ENCODE measurements at regions not wholly inside any gene's neighbourhood (a gene's known extent, or its start where the extent isn't known, plus 50 kb on each side); places are given as distances from the start of the nearest gene placed in this dataset.

DNA sequence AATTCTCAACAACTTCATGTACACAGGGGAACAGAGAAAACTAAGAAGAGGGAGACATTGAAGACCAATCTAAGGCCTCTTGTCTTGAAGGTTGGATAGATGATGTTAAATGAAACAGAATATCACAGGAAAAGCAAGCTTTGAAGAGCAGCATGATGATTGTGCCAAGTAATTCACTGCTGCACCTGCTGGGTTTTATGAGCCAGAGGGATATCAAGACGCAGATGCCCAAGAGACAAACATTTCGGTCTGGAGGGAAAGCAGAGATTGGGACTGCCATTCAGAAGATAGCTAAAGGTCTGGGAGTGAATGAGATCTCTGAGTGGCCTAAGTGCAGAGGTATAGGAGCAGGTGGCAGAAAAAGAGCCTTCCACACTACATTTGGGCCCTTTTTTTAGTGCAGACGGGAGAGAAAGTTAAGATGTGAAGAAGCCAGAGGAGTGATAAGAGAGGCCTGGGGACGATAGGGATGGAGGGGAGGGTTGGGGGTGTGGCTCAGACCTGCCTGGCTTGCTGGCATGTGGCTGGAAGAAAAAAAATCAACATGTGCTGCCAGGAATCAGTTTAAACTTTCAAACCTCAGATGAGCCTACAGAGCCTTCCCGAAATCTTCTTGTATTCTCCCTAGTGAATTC, 200.6 kb downstream of the AEBP2 start:
- intact Hi-C loops (cut with micrococcal nuclease): no loop called here
- Mint-ChIP-seq H3K4me3 (no peak overlapping the region), H3K27ac (no peak overlapping the region), H3K27me3 (ENCODE audit: insufficient read depth) (peaks cover 2% of the 10 kb centered on the region), H3K36me3 (ENCODE audit: low read depth) (no peaks in the 10 kb centered on the region), H3K4me1 (ENCODE audit: low read depth) (no peaks in the 10 kb centered on the region), H3K9me3 (no peaks in the 10 kb centered on the region)
- DNase-seq (ENCODE audit: low spot score): no peak

GRCh38 chr12:19641235-19642080, 202.2 kb downstream of the AEBP2 start:
- Mint-ChIP-seq H3K27ac (no peak overlapping the region), H3K4me1 (ENCODE audit: low read depth) (no peaks in the 10 kb centered on the region), H3K36me3 (ENCODE audit: low read depth) (no peaks in the 10 kb centered on the region), H3K4me3 (no peak overlapping the region), H3K9me3 (peaks cover 4% of the 10 kb centered on the region), H3K27me3 (ENCODE audit: insufficient read depth) (peaks cover 2% of the 10 kb centered on the region)
- intact Hi-C loops (cut with micrococcal nuclease): no loop called here
- no peak for DNase-seq (ENCODE audit: low spot score)

- no peaks in the 10 kb centered on the region for H3K4me1 Mint-ChIP-seq (ENCODE audit: low read depth)
- no peak overlapping the region for H3K4me3 Mint-ChIP-seq
- DNase-seq (ENCODE audit: low spot score): no peak
- H3K27ac Mint-ChIP-seq: no peak overlapping the region
- H3K36me3 Mint-ChIP-seq (ENCODE audit: low read depth): no peaks in the 10 kb centered on the region
- H3K27me3 Mint-ChIP-seq (ENCODE audit: insufficient read depth): peaks cover 2% of the 10 kb centered on the region
- intact Hi-C loops (cut with micrococcal nuclease): no loop called here
- H3K9me3 Mint-ChIP-seq: peaks cover 4% of the 10 kb centered on the region
These were observed 203.1 kb downstream of the AEBP2 start for GRCh38 chr12:19642345-19642744.

- Mint-ChIP-seq H3K4me3 (no peak overlapping the region), H3K9me3 (peaks cover 4% of the 10 kb centered on the region), H3K4me1 (ENCODE audit: low read depth) (no peaks in the 10 kb centered on the region), H3K36me3 (ENCODE audit: low read depth) (no peaks in the 10 kb centered on the region), H3K27me3 (ENCODE audit: insufficient read depth) (peaks cover 2% of the 10 kb centered on the region), H3K27ac (no peak overlapping the region)
- intact Hi-C loops (cut with micrococcal nuclease): no loop called here
- no peak for DNase-seq (ENCODE audit: low spot score)
These were observed 204.3 kb downstream of the AEBP2 start for GRCh38 chr12:19643635-19644034.

GRCh38 chr12:19644571-19644970, 205.3 kb downstream of the AEBP2 start:
- no peak overlapping the region for H3K27ac Mint-ChIP-seq
- DNase-seq (ENCODE audit: low spot score): no peak
- peaks cover 4% of the 10 kb centered on the region for H3K9me3 Mint-ChIP-seq
- intact Hi-C loops (cut with micrococcal nuclease): no loop called here
- H3K36me3 Mint-ChIP-seq (ENCODE audit: low read depth): no peaks in the 10 kb centered on the region
- H3K27me3 Mint-ChIP-seq (ENCODE audit: insufficient read depth): peaks cover under 1% of the 10 kb centered on the region
- H3K4me3 Mint-ChIP-seq: no peak overlapping the region
- H3K4me1 Mint-ChIP-seq (ENCODE audit: low read depth): no peaks in the 10 kb centered on the region

DNA sequence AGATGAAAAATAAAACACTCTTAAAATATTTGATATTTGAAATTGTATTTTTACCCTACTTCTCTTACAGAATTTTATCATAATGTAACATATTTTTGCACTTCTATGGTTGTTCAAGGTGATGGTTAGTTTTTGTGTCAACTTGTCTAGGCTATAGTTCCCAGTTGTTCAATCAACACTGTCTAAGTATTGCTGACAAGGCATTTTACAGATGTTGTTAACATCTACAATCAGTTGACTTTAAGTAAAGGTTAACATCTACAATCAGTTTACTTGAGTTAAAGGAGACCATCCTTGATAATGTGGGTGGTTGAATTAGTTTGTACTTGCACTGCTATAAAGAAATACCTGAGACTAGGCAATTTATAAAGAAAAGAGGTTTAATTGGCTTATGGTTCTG, 206.5 kb downstream of the AEBP2 start:
- Mint-ChIP-seq H3K36me3 (ENCODE audit: low read depth) (no peaks in the 10 kb centered on the region), H3K9me3 (peaks cover 4% of the 10 kb centered on the region), H3K4me1 (ENCODE audit: low read depth) (no peaks in the 10 kb centered on the region), H3K27ac (no peak overlapping the region), H3K27me3 (ENCODE audit: insufficient read depth) (no peaks in the 10 kb centered on the region), H3K4me3 (no peak overlapping the region)
- intact Hi-C loops (cut with micrococcal nuclease): no loop called here
- no peak for DNase-seq (ENCODE audit: low spot score)

DNA sequence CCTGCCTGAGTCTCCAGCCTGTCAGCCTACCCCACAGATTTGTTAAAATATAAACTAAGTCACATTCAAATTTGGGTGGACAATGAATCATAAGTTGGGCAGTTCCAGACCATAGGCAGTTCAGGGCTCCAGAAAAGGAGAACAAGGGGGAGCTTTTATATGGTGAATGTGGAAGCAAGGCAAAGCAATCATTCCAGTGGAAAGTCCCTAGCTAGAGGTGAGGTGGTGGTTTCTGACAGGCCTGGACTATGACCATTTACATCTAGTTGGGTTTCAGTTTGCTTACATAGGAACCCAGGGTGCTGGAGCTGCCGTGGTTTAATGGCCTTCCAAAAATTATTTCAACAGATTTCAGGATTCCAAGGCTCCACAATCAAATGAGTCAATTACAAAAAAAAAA, 207.3 kb downstream of the AEBP2 start:
- intact Hi-C loops (cut with micrococcal nuclease): no loop called here
- Mint-ChIP-seq H3K4me1 (ENCODE audit: low read depth) (no peaks in the 10 kb centered on the region), H3K27ac (no peak overlapping the region), H3K36me3 (ENCODE audit: low read depth) (no peaks in the 10 kb centered on the region), H3K4me3 (no peak overlapping the region), H3K27me3 (ENCODE audit: insufficient read depth) (no peaks in the 10 kb centered on the region), H3K9me3 (peaks cover 4% of the 10 kb centered on the region)
- DNase-seq (ENCODE audit: low spot score): no peak

DNA sequence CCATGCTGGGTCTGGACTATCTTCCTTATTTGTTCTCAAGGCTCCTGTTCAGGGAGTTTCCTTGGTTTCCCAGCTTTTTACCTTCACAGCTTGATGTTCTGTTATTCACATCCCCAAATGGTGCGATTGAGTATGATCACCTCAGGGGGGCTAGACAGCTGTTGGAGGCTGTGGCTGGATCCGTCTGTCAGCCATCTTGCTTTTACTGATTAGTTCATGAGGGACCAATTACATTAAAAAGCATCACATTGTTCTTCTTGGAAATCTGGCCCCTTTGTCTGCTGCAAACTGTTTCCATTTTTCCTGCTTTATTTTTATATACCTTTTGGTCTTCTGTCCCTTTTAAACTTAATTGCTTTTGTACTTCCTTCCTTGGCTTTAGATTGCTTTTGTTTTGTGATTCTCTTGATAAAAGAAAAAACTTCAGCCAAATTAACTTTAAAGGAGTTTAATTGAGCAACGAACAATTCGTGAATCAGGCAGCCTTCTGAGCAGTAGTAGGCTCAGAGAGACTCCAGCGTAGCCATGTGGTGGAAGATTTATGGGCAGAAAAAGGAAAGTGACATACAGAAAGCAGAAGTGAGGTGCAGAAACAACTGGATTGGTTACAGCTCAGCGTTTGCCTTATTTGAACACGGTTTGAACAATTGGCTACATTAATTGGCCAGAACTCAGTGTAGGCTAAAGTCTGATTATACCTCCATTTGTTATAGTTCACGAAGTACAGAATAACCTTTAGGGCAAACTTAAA, 208.7 kb downstream of the AEBP2 start:
- peaks cover 4% of the 10 kb centered on the region for H3K9me3 Mint-ChIP-seq
- H3K4me3 Mint-ChIP-seq: no peak overlapping the region
- H3K27me3 Mint-ChIP-seq (ENCODE audit: insufficient read depth): no peaks in the 10 kb centered on the region
- H3K4me1 Mint-ChIP-seq (ENCODE audit: low read depth): no peaks in the 10 kb centered on the region
- no peak for DNase-seq (ENCODE audit: low spot score)
- no peaks in the 10 kb centered on the region for H3K36me3 Mint-ChIP-seq (ENCODE audit: low read depth)
- no peak overlapping the region for H3K27ac Mint-ChIP-seq
- intact Hi-C loops (cut with micrococcal nuclease): no loop called here

DNA sequence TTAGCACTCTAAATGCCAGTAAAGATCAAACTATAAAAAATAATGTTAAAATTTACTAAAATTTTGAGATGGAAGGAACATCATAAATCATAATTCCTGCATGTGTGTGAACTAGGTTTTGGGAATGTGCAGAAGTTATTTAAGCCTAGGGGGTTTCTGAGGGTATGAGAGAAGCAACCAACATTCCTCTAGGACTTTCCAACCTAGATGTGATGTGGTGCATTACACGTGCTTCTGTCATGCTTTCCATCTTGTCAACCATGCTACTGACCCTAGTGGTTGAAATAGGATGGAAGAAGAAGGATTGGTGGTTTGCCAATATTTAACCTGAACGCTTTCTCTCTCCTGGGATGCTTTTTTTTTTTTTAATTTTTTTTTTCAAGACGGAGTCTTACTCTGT, 209.3 kb downstream of the AEBP2 start:
- intact Hi-C loops (cut with micrococcal nuclease): no loop called here
- no peak for DNase-seq (ENCODE audit: low spot score)
- no peak overlapping the region for H3K4me3 Mint-ChIP-seq
- H3K27ac Mint-ChIP-seq: no peak overlapping the region
- no peaks in the 10 kb centered on the region for H3K4me1 Mint-ChIP-seq (ENCODE audit: low read depth)
- no peaks in the 10 kb centered on the region for H3K36me3 Mint-ChIP-seq (ENCODE audit: low read depth)
- H3K9me3 Mint-ChIP-seq: peaks cover 4% of the 10 kb centered on the region
- H3K27me3 Mint-ChIP-seq (ENCODE audit: insufficient read depth): no peaks in the 10 kb centered on the region

DNA sequence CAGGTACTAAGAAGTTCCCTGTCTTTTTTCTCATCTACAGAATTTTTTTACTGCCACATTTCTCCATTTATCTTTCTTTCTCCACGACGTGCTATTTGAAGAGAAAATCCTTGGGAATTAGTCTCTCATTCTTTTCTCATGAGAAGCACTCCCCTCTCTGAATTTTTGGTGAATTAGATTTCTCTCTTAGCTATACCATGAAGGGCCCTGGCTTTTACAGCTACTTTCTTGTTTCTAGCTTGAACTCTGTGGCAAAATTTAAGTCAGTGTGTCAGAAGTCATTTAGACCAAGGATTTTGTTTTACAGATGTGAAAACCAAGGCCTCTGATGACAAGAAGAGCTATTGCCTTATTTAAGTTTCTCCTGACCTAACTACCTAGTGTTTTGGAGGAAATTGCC, 213.1 kb downstream of the AEBP2 start:
- Mint-ChIP-seq H3K27ac (no peak overlapping the region), H3K27me3 (ENCODE audit: insufficient read depth) (no peaks in the 10 kb centered on the region), H3K4me3 (no peak overlapping the region), H3K9me3 (no peaks in the 10 kb centered on the region), H3K4me1 (ENCODE audit: low read depth) (no peaks in the 10 kb centered on the region), H3K36me3 (ENCODE audit: low read depth) (no peaks in the 10 kb centered on the region)
- no peak for DNase-seq (ENCODE audit: low spot score)
- intact Hi-C loops (cut with micrococcal nuclease): no loop called here

DNA sequence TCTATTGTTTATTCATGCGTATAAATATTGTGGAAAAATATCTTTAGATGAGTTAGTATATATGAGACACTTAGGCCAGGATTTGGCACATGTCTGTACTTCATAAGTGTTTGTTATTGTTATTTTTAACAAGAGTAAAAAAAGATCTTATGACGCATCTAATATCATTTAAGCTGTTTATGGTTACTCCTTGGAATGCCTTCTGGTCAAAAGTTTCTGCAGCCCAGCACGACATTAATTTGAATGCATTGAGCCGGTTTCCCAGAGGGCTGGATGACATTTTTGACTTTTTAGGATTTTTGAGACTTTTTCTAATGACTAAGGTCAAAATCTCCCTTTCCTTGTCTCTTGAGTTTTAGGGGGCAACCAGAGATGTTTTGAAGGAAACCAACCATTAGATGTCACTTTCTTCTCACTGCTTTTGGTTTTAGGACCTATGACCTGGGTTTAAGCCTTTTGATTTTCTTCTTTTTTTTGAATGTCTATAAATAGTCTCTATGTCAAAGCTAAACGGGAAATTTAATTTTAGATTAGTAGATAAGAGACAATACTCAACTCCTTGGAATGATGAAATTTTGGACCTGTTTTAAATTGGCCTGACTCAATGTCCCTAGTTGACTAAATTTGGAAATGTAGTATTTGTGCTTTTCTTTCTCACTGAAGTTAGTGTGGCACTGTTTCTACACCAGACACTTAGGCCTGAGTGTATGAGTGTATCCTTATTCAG, 215.5 kb downstream of the AEBP2 start:
- Mint-ChIP-seq H3K27me3 (ENCODE audit: insufficient read depth) (no peaks in the 10 kb centered on the region), H3K36me3 (ENCODE audit: low read depth) (no peaks in the 10 kb centered on the region), H3K4me1 (ENCODE audit: low read depth) (no peaks in the 10 kb centered on the region), H3K27ac (no peak overlapping the region), H3K4me3 (no peak overlapping the region), H3K9me3 (no peaks in the 10 kb centered on the region)
- no peak for DNase-seq (ENCODE audit: low spot score)
- intact Hi-C loops (cut with micrococcal nuclease): no loop called here

GRCh38 chr12:19657118-19657731, 217.9 kb downstream of the AEBP2 start:
- intact Hi-C loops (cut with micrococcal nuclease): no loop called here

More at GRCh38 chr12:19657118-19657731, 217.9 kb downstream of the AEBP2 start:
- H3K4me3 Mint-ChIP-seq: no peak overlapping the region
- H3K9me3 Mint-ChIP-seq: no peaks in the 10 kb centered on the region
- no peak for DNase-seq (ENCODE audit: low spot score)
- H3K4me1 Mint-ChIP-seq (ENCODE audit: low read depth): no peaks in the 10 kb centered on the region
- no peaks in the 10 kb centered on the region for H3K36me3 Mint-ChIP-seq (ENCODE audit: low read depth)
- H3K27ac Mint-ChIP-seq: no peak overlapping the region
- H3K27me3 Mint-ChIP-seq (ENCODE audit: insufficient read depth): no peaks in the 10 kb centered on the region
